Neuronal stem cell (in vitro differentiated cells): ENCODE measurements at regions not wholly inside any gene's neighbourhood (a gene's known extent, or its start where the extent isn't known, plus 50 kb on each side); places are given as distances from the start of the nearest gene placed in this dataset.

Source experiments
- DNase-seq: peaks from one replicate; pipeline ENCODE4 v3.0.0-alpha.2; 2013; ENCODE audit warnings: low spot score
- H2AFZ ChIP-seq: one replicate; pipeline ENCODE4 v1.6.1; 2013; ENCODE audit warnings: mild to moderate bottlenecking, low read length, inconsistent platforms
- H2AK5ac ChIP-seq: 2 replicates; pipeline ENCODE4 v1.6.1; 2013; ENCODE audit warnings: low read depth, mild to moderate bottlenecking, inconsistent platforms, low read length, moderate library complexity, mixed read lengths
- H2BK120ac ChIP-seq: 2 replicates; pipeline ENCODE4 v1.6.1; 2013; ENCODE audit warnings: low read depth, mild to moderate bottlenecking, inconsistent platforms, low read length, moderate library complexity, mixed read lengths
- H2BK12ac ChIP-seq: one replicate; pipeline ENCODE4 v1.6.1; 2013; ENCODE audit warnings: low read length, inconsistent platforms
- H2BK15ac ChIP-seq: 2 replicates; pipeline ENCODE4 v1.6.1; 2013; ENCODE audit warnings: mild to moderate bottlenecking, low read length, inconsistent platforms, mixed read lengths
- H2BK5ac ChIP-seq: one replicate; pipeline ENCODE4 v1.6.1; 2013; ENCODE audit warnings: inconsistent platforms, mild to moderate bottlenecking, low read length, moderate library complexity
- H3K14ac ChIP-seq: one replicate; pipeline ENCODE4 v1.6.1; 2013; ENCODE audit warnings: low read length, inconsistent platforms
- H3K18ac ChIP-seq: 2 replicates; pipeline ENCODE4 v1.6.1; 2013; ENCODE audit warnings: low read length, inconsistent platforms
- H3K23ac ChIP-seq: 2 replicates; pipeline ENCODE4 v1.6.1; 2013; ENCODE audit warnings: low read depth, mild to moderate bottlenecking, mixed read lengths, low read length, inconsistent platforms; ENCODE audit not compliant: poor library complexity
- H3K27ac ChIP-seq: replicated peaks from 3 replicates; pipeline ENCODE4 v1.5.1; 2013; ENCODE audit warnings: low read length, inconsistent platforms
- H3K27me3 ChIP-seq, 3 experiments: 2 replicates each; pipeline ENCODE4 v1.6.1; 2013; ENCODE audit warnings: low read length in 3 of 3, mild to moderate bottlenecking in 2 of 3, inconsistent platforms in 1 of 3, low read depth in 1 of 3, mixed read lengths in 1 of 3, moderate library complexity in 1 of 3; ENCODE audit not compliant: control insufficient read depth in 3 of 3, insufficient read depth in 3 of 3
- H3K36me3 ChIP-seq, 2 donors: replicated peaks in 1 of 2; 2 replicates each; pipeline ENCODE4 v1.6.1; 2013; ENCODE audit warnings: low read length in 2 of 2; ENCODE audit not compliant: control insufficient read depth in 2 of 2, insufficient read depth in 2 of 2
- H3K4ac ChIP-seq: 2 replicates; pipeline ENCODE4 v1.6.1; 2013; ENCODE audit warnings: inconsistent platforms, mild to moderate bottlenecking, low read length, moderate library complexity
- H3K4me1 ChIP-seq, 2 donors: 1 replicate in 1 of 2; 2 replicates in 1 of 2; pipeline ENCODE4 v1.6.1; 2013; ENCODE audit warnings: low read length in 2 of 2, low read depth in 1 of 2; ENCODE audit not compliant: control insufficient read depth in 2 of 2, insufficient read depth in 1 of 2
- H3K4me2 ChIP-seq: one replicate; pipeline ENCODE4 v1.6.1; 2013; ENCODE audit warnings: mild to moderate bottlenecking, low read length, inconsistent platforms; ENCODE audit not compliant: insufficient read depth, poor library complexity, severe bottlenecking
- H3K4me3 ChIP-seq, 2 donors: 2 replicates each; pipeline ENCODE4 v1.5.1; 2013; ENCODE audit warnings: low read length in 2 of 2, mild to moderate bottlenecking in 2 of 2, inconsistent platforms in 1 of 2, moderate library complexity in 1 of 2
- H3K79me1 ChIP-seq: one replicate; pipeline ENCODE4 v1.6.1; 2013; ENCODE audit warnings: low read depth, mild to moderate bottlenecking, inconsistent platforms, low read length, moderate library complexity
- H3K9ac ChIP-seq: one replicate; pipeline ENCODE4 v1.6.1; 2013; ENCODE audit warnings: mild to moderate bottlenecking, low read depth, low read length, inconsistent platforms; ENCODE audit not compliant: poor library complexity
- H3K9me3 ChIP-seq, 2 donors: replicated peaks in 1 of 2; 2 replicates each; pipeline versions ENCODE3 to v1.6.1; 2013; ENCODE audit warnings: low read length in 2 of 2, mild to moderate bottlenecking in 2 of 2, inconsistent platforms in 1 of 2, low read depth in 1 of 2, mixed read lengths in 1 of 2, moderate library complexity in 1 of 2; ENCODE audit not compliant: control insufficient read depth in 2 of 2, insufficient read depth in 1 of 2
- H4K8ac ChIP-seq: one replicate; pipeline ENCODE4 v1.6.1; 2013; ENCODE audit warnings: low read depth, mild to moderate bottlenecking, inconsistent platforms, low read length, moderate library complexity
- H4K91ac ChIP-seq: one replicate; pipeline ENCODE4 v1.6.1; 2013; ENCODE audit warnings: low read length, low read depth, mild to moderate bottlenecking, inconsistent platforms; ENCODE audit not compliant: poor library complexity
- WGBS, 2 donors: extraction: QIAGEN DNeasy Blood & Tissue Kit; methylation state at CpG; one replicate each; pipeline ENCODE4 v1.1.7; 2013; ENCODE audit warnings: missing lambda C conversion rate in 2 of 2, mixed read lengths in 1 of 2; ENCODE audit not compliant: insufficient read length in 2 of 2, insufficient replicate concordance in 1 of 2; ENCODE audit errors: extremely low coverage in 2 of 2; 5-methylcytosine and 5-hydroxymethylcytosine counted together

- no peaks in the 10 kb centered on the region for H3K4me1 ChIP-seq
- no peak overlapping the region for H3K4me3 ChIP-seq
- H3K9ac ChIP-seq = no peak overlapping the region
- H3K27me3 ChIP-seq = no peaks in the 10 kb centered on the region
- no peaks in the 10 kb centered on the region for H3K36me3 ChIP-seq
- H3K4me2 ChIP-seq = no peak overlapping the region
- no peak overlapping the region for H3K14ac ChIP-seq
- H3K4ac ChIP-seq = no peak overlapping the region
- no peak overlapping the region for H4K8ac ChIP-seq
- H3K9me3 ChIP-seq = no peaks in the 10 kb centered on the region
- H2BK5ac ChIP-seq = no peak overlapping the region
- no peak overlapping the region for H2AK5ac ChIP-seq
- no peak for DNase-seq
- H2BK12ac ChIP-seq = no peak overlapping the region
- no peaks in the 10 kb centered on the region for H3K79me1 ChIP-seq
- no peak overlapping the region for H2BK120ac ChIP-seq
- no peak overlapping the region for H2BK15ac ChIP-seq
- H3K18ac ChIP-seq = no peak overlapping the region
- no peak overlapping the region for H4K91ac ChIP-seq
- no CpG with 5 or more reads among the region's 1 CpG for WGBS, 2 donors
- no peak overlapping the region for H3K27ac ChIP-seq
- H3K23ac ChIP-seq = no peak overlapping the region
- H2AFZ ChIP-seq = no peak overlapping the region
Observed at GRCh38 chr4:134610172-134610571, 408.6 kb upstream of the PABPC4L start.

DNA sequence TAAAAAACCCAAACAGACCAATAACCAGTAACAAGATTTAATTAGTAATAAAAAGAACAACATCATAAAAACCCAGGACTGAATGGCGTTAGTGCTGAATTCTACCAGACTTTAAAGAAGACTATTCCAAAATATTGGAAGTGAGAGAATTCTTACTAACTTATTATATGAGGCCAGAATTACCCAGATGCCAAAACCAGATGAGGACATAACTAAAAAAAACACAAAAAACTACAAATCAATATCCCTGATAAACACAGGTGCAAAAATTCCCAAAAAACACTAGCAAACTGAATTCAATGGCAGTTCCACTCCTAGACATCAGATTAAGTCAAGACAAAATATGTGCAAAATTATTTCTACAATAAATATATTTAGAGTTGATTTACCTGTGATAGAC, 400.1 kb upstream of the PABPC4L start:
- no CpG with 5 or more reads among the region's 1 CpG for WGBS, 2 donors
- peaks cover 0 to 2% of the 10 kb centered on the region in 2 donors for H3K9me3 ChIP-seq
- H3K9ac ChIP-seq = no peak overlapping the region
- no peaks in the 10 kb centered on the region for H3K27me3 ChIP-seq
- H3K23ac ChIP-seq = no peak overlapping the region
- H3K4me2 ChIP-seq = no peak overlapping the region
- no peak overlapping the region for H3K4ac ChIP-seq
- no peak overlapping the region for H3K18ac ChIP-seq
- H3K36me3 ChIP-seq = no peaks in the 10 kb centered on the region
- H3K27ac ChIP-seq = no peak overlapping the region
- H3K79me1 ChIP-seq = no peaks in the 10 kb centered on the region
- no peak overlapping the region for H3K14ac ChIP-seq
- H2AFZ ChIP-seq = no peak overlapping the region
- H4K8ac ChIP-seq = no peak overlapping the region
- no peak overlapping the region for H3K4me3 ChIP-seq
- no peak overlapping the region for H2BK5ac ChIP-seq
- H4K91ac ChIP-seq = no peak overlapping the region
- no peaks in the 10 kb centered on the region for H3K4me1 ChIP-seq
- H2BK15ac ChIP-seq = no peak overlapping the region
- H2BK120ac ChIP-seq = no peak overlapping the region
- DNase-seq = no peak
- H2BK12ac ChIP-seq = no peak overlapping the region
- H2AK5ac ChIP-seq = no peak overlapping the region

- Histone ChIP-seq H3K4me3 (no peak overlapping the region), H3K27ac (no peak overlapping the region), H4K8ac (no peak overlapping the region), H3K4me1 (no peaks in the 10 kb centered on the region), H3K14ac (no peak overlapping the region), H3K18ac (no peak overlapping the region), H2BK5ac (no peak overlapping the region), H2BK15ac (no peak overlapping the region), H2BK120ac (no peak overlapping the region), H3K23ac (no peak overlapping the region), H3K9me3 (no peaks in the 10 kb centered on the region), H3K27me3 (no peaks in the 10 kb centered on the region), H3K4ac (no peak overlapping the region), H2BK12ac (no peak overlapping the region), H3K4me2 (no peak overlapping the region), H4K91ac (no peak overlapping the region), H3K9ac (no peak overlapping the region), H3K79me1 (no peaks in the 10 kb centered on the region), H3K36me3 (no peaks in the 10 kb centered on the region), H2AK5ac (no peak overlapping the region), H2AFZ (no peak overlapping the region)
- WGBS, 2 donors = no CpG with 5 or more reads among the region's 1 CpG
- no peak for DNase-seq
Observed at GRCh38 chr4:134591326-134591725, 389.7 kb upstream of the PABPC4L start.

GRCh38 chr4:134585972-134586371, 384.4 kb upstream of the PABPC4L start:
- DNase-seq = no peak
- no peak overlapping the region for H3K9ac ChIP-seq
- H3K14ac ChIP-seq = no peak overlapping the region
- no peak overlapping the region for H3K18ac ChIP-seq
- peak overlapping the region; percentile 24 for H2AFZ ChIP-seq
- H2BK15ac ChIP-seq = no peak overlapping the region
- no peaks in the 10 kb centered on the region for H3K9me3 ChIP-seq
- no peaks in the 10 kb centered on the region for H3K79me1 ChIP-seq
- no peak overlapping the region for H4K8ac ChIP-seq
- no peak overlapping the region for H3K4me3 ChIP-seq
- no peak overlapping the region for H3K4ac ChIP-seq
- no peak overlapping the region for H2BK12ac ChIP-seq
- H2AK5ac ChIP-seq = no peak overlapping the region
- no peak overlapping the region for H2BK5ac ChIP-seq
- H3K23ac ChIP-seq = no peak overlapping the region
- WGBS, 2 donors = no CpG with 5 or more reads among the region's 5 CpGs
- H2BK120ac ChIP-seq = no peak overlapping the region
- H3K27me3 ChIP-seq = no peaks in the 10 kb centered on the region
- no peak overlapping the region for H3K27ac ChIP-seq
- no peak overlapping the region for H4K91ac ChIP-seq
- H3K4me1 ChIP-seq = no peaks in the 10 kb centered on the region
- no peak overlapping the region for H3K4me2 ChIP-seq
- H3K36me3 ChIP-seq = no peaks in the 10 kb centered on the region
